ENCODE measurements at regions not wholly inside any gene's neighbourhood (a gene's known extent, or its start where the extent isn't known, plus 50 kb on each side); places are given as distances from the start of the nearest gene placed in this dataset.

DNA sequence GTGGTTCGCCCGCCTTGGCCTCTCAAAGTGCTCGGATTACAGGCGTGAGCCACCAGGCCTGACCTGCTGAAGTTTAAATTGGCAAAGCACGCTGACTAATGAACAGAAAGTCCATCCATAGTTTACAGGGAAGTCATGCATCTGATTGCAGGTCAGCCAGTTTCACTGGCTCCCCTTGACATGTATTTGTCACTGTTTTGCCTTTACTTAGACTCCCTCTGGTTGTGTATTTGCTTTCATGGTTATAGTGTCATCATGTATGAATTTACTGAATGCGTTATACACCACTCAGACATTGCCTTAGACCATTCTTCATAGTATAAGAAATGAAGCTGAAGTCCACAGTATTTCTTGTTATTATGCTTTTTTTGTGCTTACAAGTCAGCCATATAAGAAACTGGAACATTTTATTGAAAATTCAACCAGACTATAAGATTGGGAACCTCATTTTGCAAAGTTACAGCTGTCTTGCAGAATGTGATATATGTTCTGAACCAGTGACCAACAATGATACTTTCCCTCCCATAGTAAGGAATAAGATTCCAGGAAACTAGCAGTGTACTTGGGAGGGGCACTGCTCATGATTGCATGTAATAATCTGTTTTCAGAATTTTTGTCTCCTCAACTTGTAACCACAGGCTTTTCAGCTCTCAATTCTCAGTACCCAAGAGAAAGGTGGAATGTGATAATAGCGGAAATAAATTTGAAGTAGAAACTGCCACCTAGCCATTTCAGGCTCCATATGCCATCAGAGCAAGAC is 51.9 kb upstream of the ATF7IP start:
- H3K4me3 ChIP-seq (ENCODE audit: control insufficient read depth, low read depth, low read length) = no peak overlapping the region
- TF ChIP-seq, protein P1, sequence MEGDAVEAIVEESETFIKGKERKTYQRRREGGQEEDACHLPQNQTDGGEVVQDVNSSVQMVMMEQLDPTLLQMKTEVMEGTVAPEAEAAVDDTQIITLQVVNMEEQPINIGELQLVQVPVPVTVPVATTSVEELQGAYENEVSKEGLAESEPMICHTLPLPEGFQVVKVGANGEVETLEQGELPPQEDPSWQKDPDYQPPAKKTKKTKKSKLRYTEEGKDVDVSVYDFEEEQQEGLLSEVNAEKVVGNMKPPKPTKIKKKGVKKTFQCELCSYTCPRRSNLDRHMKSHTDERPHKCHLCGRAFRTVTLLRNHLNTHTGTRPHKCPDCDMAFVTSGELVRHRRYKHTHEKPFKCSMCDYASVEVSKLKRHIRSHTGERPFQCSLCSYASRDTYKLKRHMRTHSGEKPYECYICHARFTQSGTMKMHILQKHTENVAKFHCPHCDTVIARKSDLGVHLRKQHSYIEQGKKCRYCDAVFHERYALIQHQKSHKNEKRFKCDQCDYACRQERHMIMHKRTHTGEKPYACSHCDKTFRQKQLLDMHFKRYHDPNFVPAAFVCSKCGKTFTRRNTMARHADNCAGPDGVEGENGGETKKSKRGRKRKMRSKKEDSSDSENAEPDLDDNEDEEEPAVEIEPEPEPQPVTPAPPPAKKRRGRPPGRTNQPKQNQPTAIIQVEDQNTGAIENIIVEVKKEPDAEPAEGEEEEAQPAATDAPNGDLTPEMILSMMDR (conservative IDR thresholded peaks at IDR 0.05; ENCODE audit: control insufficient read depth, insufficient read depth, low read depth, low read length) = no peak
- DNase-seq (ENCODE audit: low read depth) = no peak

DNA sequence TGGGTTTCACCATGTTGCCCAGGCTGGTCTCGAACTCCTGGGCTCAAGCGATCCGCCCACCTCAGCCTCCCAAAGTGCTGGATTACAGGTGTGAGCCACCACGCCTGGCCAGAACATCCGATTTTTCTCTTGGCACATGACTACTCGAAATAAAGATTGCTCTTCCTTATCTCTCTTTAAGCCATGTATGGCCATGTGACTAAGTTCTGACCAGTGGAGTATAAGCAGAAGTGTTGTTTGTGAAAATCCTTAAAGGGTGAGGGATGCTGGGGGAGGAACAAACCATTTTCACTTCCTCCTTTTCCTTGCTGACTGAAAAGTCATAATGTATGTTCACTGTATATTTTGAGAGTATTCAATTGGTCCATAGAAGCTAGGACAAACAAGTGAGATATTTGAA is 50.7 kb upstream of the ATF7IP start:
- H3K4me3 ChIP-seq (ENCODE audit: control insufficient read depth, low read depth, low read length) = no peak overlapping the region
- DNase-seq (ENCODE audit: low read depth) = no peak
- TF ChIP-seq, protein P1 (conservative IDR thresholded peaks at IDR 0.05; ENCODE audit: control insufficient read depth, insufficient read depth, low read depth, low read length) = no peak

DNA sequence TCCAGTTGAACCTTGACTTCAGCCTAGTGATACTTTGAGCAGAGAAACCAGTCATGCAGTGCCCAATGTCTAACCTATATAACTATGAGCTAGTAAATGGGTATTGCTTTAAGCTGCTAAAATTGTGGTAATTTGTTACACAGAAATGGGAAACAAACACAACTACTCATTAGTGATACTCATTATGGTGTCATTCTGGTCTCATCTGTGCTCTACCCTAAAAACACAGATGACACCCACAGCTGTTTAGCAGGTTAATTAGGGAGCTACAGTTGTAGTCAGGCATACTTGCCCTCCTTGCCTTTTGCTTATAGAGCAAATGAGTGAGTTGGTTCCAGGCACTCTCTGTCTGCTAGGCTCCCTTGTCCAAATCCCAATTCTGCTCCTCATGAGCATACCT is 50.0 kb upstream of the ATF7IP start:
- H3K4me3 ChIP-seq (ENCODE audit: control insufficient read depth, low read depth, low read length) = no peak overlapping the region
- TF ChIP-seq, protein P1 (conservative IDR thresholded peaks at IDR 0.05; ENCODE audit: control insufficient read depth, insufficient read depth, low read depth, low read length) = no peak
- no peak for DNase-seq (ENCODE audit: low read depth)

Data from fibroblast of mammary gland (primary cell).